Gastrocnemius medialis (tissue), 4 donors: ENCODE measurements at regions not wholly inside any gene's neighbourhood (a gene's known extent, or its start where the extent isn't known, plus 50 kb on each side); places are given as distances from the start of the nearest gene placed in this dataset.

Source experiments
- ATAC-seq, 2 donors: fragments of 150-250 bp; one replicate each; pipeline ENCODE4 v1.9.1; 2016
- DNase-seq, 2 donors: peaks; one replicate each; pipeline ENCODE4 v3.0.0-alpha.2; 2019
- H3K27ac ChIP-seq, 4 donors: fragments of 200-600 bp; sonication (generic); 1 replicate in 1 of 4; 2 replicates in 3 of 4; pipeline ENCODE4 v1.5.1; 2016 to 2018; ENCODE audit warnings: mild to moderate bottlenecking in 2 of 4, moderate library complexity in 1 of 4
- H3K27me3 ChIP-seq, 3 donors: fragments of 200-600 bp; sonication (generic) in 2 of 3; 1 replicate in 1 of 3; 2 replicates in 2 of 3; pipeline versions ENCODE4 v1.5.1 to v1.6.0; 2016 to 2019; ENCODE audit warnings: mild to moderate bottlenecking in 1 of 3, moderate library complexity in 1 of 3
- H3K36me3 ChIP-seq, 2 donors: fragments of 200-600 bp; sonication (generic) in 1 of 2; one replicate each; pipeline ENCODE4 v1.5.1; 2017 to 2018
- H3K4me1 ChIP-seq, 2 donors: fragments of 200-600 bp; sonication (generic) in 1 of 2; one replicate each; pipeline ENCODE4 v1.5.1; 2016 to 2017; ENCODE audit warnings: mild to moderate bottlenecking in 2 of 2
- H3K4me3 ChIP-seq, 4 donors: fragments of 200-600 bp; sonication (generic) in 3 of 4; 1 replicate in 1 of 4; 2 replicates in 3 of 4; pipeline ENCODE4 v1.5.1; 2016 to 2019; ENCODE audit warnings: mild to moderate bottlenecking in 2 of 4
- H3K9me3 ChIP-seq, 3 donors: fragments of 200-600 bp; sonication (generic) in 2 of 3; 1 replicate in 1 of 3; 2 replicates in 2 of 3; pipeline ENCODE4 v1.5.1; 2016 to 2019
- POLR2A ChIP-seq, 2 donors: fragments of 450-650 bp; IDR thresholded peaks; one replicate each; pipeline ENCODE4 v1.6.1; 2017; ENCODE audit warnings: antibody characterized with exemption in 2 of 2, mild to moderate bottlenecking in 2 of 2, moderate library complexity in 2 of 2
- in situ Hi-C, 4 donors: fragments of 200-750 bp; cut with MboI; loops; one replicate each; pipeline versions ENCODE4 v1.15.0 to v1.8.0; 2017; ENCODE audit warnings: low sequenced_read_pairs in 4 of 4
- intact Hi-C: fragments of 100-400 bp; cut with DNase I; formaldehyde crosslinking; loops from one replicate; pipeline ENCODE4 v1.15.1; 2023; ENCODE audit warnings: low total_unique reads
- TF ChIP-seq, protein P1 (sequence below), 5 experiments: fragments of 450-650 bp in 3 of 5; fragments of 200-600 bp in 2 of 5; sonication (generic) in 2 of 5; IDR thresholded peaks in 4 of 5; conservative IDR thresholded peaks in 1 of 5; 1 replicate in 4 of 5; 2 replicates in 1 of 5; pipeline ENCODE4 v1.5.1; 2016 to 2019; ENCODE audit warnings: antibody characterized with exemption in 5 of 5, mild to moderate bottlenecking in 3 of 5, moderate library complexity in 3 of 5

DNA sequence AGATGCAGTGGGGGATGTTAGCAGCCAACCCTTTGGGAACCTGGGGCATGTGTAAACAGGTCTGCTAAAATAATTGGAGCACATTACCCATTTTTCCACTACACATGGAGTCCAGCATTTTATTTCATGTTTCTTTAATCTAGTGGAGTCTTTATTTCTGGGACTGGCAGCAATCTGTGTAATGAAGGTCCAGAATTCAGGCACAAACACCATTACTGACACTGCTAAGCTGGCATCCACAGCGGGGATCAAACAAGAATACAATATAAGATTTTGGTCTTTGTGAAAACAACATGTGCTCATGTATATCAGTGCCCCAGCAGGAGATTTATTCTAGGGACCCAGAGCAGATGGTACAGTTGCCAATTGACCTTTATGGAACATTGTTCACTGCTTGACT is 1587.0 kb upstream of the PRR20A start:
- intact Hi-C loops, result no loop called here
- ATAC-seq, result no peak
- H3K9me3 ChIP-seq, result no peaks in the 10 kb centered on the region
- no peaks in the 10 kb centered on the region for H3K4me1 ChIP-seq
- in situ Hi-C loops, result no loop called here
- TF ChIP-seq POLR2A (IDR thresholded peaks at IDR 0.05), result no peak
- TF ChIP-seq, protein P1, sequence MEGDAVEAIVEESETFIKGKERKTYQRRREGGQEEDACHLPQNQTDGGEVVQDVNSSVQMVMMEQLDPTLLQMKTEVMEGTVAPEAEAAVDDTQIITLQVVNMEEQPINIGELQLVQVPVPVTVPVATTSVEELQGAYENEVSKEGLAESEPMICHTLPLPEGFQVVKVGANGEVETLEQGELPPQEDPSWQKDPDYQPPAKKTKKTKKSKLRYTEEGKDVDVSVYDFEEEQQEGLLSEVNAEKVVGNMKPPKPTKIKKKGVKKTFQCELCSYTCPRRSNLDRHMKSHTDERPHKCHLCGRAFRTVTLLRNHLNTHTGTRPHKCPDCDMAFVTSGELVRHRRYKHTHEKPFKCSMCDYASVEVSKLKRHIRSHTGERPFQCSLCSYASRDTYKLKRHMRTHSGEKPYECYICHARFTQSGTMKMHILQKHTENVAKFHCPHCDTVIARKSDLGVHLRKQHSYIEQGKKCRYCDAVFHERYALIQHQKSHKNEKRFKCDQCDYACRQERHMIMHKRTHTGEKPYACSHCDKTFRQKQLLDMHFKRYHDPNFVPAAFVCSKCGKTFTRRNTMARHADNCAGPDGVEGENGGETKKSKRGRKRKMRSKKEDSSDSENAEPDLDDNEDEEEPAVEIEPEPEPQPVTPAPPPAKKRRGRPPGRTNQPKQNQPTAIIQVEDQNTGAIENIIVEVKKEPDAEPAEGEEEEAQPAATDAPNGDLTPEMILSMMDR (IDR thresholded peaks at IDR 0.05 in 4 of 5, conservative IDR thresholded peaks at IDR 0.05 in 1 of 5), result no peak
- H3K27me3 ChIP-seq, result no peaks in the 10 kb centered on the region
- no peaks in the 10 kb centered on the region for H3K36me3 ChIP-seq
- H3K27ac ChIP-seq, result no peak overlapping the region
- no peak overlapping the region for H3K4me3 ChIP-seq
- DNase-seq, result no peak

DNA sequence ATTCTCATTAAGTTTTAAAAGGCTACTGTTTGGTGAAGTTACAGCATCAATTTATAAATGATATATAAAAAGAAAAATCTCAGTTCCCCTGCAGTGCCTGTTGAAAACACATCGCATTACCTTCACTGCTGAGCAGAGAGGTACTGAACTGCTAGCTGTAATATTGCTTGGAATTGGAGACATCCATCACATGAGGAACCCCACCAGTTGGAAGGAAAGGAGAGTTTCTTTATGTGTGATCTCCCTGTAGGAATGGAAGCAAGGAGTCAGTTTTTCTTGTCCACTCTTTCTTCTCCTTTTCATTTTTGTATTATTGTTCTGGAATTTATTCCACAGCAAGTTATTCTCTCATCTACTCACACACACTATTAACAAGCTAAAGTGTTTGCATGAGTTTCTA is 1586.0 kb upstream of the PRR20A start:
- DNase-seq (no peak), ATAC-seq (no peak)
- H3K27ac ChIP-seq, result no peak overlapping the region
- no peak overlapping the region for H3K4me3 ChIP-seq
- in situ Hi-C loops, result no loop called here
- no peaks in the 10 kb centered on the region for H3K36me3 ChIP-seq
- no peaks in the 10 kb centered on the region for H3K4me1 ChIP-seq
- no peaks in the 10 kb centered on the region for H3K9me3 ChIP-seq
- H3K27me3 ChIP-seq, result no peaks in the 10 kb centered on the region
- intact Hi-C loops, result no loop called here
- no peak for TF ChIP-seq POLR2A (IDR thresholded peaks at IDR 0.05)
- TF ChIP-seq, protein P1 (IDR thresholded peaks at IDR 0.05 in 4 of 5, conservative IDR thresholded peaks at IDR 0.05 in 1 of 5), result no peak

DNA sequence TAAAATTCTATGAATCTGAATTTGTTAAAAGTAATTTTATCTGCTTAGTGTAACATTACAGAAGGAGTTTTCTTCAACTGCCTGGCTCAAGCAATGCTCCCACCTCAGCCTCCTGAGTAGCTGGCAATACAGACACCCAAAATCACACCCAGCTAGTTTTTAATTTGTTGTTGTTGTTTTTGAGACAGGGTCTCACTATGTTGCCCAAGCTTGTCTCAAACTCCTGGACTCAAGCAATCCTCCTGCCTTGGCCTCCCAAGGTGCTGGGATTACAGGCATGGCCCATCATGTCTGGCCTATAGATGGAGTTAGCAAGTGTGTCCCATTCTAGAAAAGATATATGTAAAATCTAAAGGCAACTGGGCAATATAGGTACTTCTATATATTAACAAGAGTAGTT is 1580.4 kb upstream of the PRR20A start:
- H3K27ac ChIP-seq, result no peak overlapping the region
- no peak overlapping the region for H3K4me3 ChIP-seq
- no peak for ATAC-seq
- DNase-seq, result no peak
- H3K9me3 ChIP-seq, result no peaks in the 10 kb centered on the region
- TF ChIP-seq, protein P1 (IDR thresholded peaks at IDR 0.05 in 4 of 5, conservative IDR thresholded peaks at IDR 0.05 in 1 of 5), result no peak
- no peak for TF ChIP-seq POLR2A (IDR thresholded peaks at IDR 0.05)
- in situ Hi-C loops, result no loop called here
- intact Hi-C loops, result no loop called here
- H3K36me3 ChIP-seq, result no peaks in the 10 kb centered on the region
- no peaks in the 10 kb centered on the region for H3K4me1 ChIP-seq
- H3K27me3 ChIP-seq, result no peaks in the 10 kb centered on the region

DNA sequence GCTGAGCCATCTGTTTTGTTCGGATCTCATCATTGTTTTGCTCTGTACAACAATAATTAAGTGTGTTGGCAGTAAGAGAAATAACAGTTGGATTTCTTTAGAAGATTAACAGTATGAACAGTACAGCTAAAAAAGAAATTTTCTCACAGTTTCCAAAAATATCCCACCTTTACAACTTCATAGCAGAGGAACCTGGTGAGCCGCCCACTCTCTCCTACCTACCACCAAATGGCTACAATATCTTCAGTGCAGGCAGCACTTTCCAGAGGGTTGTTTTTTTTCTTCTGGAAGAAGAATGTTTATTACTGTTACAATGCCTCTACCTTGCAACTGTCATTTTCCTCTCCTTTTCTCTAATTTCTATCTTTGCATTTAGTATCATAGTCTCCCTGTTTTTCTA is 1577.5 kb upstream of the PRR20A start:
- in situ Hi-C loops, result no loop called here
- TF ChIP-seq POLR2A (IDR thresholded peaks at IDR 0.05), result no peak
- TF ChIP-seq, protein P1 (IDR thresholded peaks at IDR 0.05 in 4 of 5, conservative IDR thresholded peaks at IDR 0.05 in 1 of 5), result no peak
- DNase-seq (no peak), ATAC-seq (no peak)
- H3K27me3 ChIP-seq, result no peaks in the 10 kb centered on the region
- no peak overlapping the region for H3K4me3 ChIP-seq
- no peaks in the 10 kb centered on the region for H3K4me1 ChIP-seq
- intact Hi-C loops, result no loop called here
- no peaks in the 10 kb centered on the region for H3K36me3 ChIP-seq
- H3K27ac ChIP-seq, result no peak overlapping the region
- no peaks in the 10 kb centered on the region for H3K9me3 ChIP-seq

DNA sequence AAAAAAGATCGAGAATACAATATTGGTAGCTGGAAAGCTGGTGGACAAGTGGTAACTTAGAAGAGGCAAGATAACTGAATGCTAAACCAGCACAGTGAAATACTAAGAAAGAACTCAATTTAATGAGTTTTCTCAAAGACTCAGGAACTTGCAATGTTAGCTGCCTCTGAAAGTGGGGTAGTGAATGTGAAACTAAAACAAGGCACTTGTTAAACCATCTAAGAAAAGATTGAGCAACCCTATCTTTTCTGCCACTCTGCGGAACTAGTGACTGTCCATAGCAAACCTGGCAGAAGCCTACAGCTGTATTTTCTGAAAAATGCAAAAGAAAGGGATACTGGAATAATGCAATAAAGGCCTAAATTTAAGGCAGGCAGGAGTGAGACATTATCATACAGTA is 1574.4 kb upstream of the PRR20A start:
- H3K27me3 ChIP-seq, result no peaks in the 10 kb centered on the region
- no peaks in the 10 kb centered on the region for H3K36me3 ChIP-seq
- no peaks in the 10 kb centered on the region for H3K4me1 ChIP-seq
- ATAC-seq (no peak), DNase-seq (no peak)
- no peak overlapping the region for H3K27ac ChIP-seq
- intact Hi-C loops (no loop called here), in situ Hi-C loops (no loop called here)
- no peak overlapping the region for H3K4me3 ChIP-seq
- no peaks in the 10 kb centered on the region for H3K9me3 ChIP-seq
- no peak for TF ChIP-seq POLR2A (IDR thresholded peaks at IDR 0.05)
- TF ChIP-seq, protein P1 (IDR thresholded peaks at IDR 0.05 in 4 of 5, conservative IDR thresholded peaks at IDR 0.05 in 1 of 5), result no peak
